ENCODE measurements at regions not wholly inside any gene's neighbourhood (a gene's known extent, or its start where the extent isn't known, plus 50 kb on each side); places are given as distances from the start of the nearest gene placed in this dataset.

DNA sequence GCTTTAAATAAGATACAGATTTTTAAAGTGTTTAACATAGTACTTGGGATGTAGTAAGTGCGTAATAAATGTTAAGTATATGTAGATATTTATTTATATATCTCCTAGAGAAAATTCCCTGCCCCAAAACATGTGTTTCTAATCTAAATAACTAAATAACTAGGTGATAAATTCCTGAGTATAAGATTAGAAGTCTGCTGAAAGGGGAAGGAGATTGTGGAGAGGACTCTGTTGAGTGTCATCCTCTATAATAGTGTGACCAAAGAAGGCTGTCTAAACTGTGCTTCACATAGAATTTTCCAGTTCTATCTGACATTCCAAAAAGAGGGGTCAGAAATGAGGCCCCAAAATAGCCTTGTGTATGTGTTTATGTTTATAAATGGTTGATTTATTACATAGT is 590.5 kb upstream of the ADAMTS5 start:
- no peaks in the 10 kb centered on the region for H3K36me3 ChIP-seq (replicated peaks; ENCODE audit: insufficient read depth, low read depth)
- 67% methylated on average over 1 of the region's 1 CpG for WGBS (ENCODE audit: low lambda C conversion rate, missing lambda C conversion rate)
- H4K20me1 ChIP-seq (ENCODE audit: insufficient read depth, poor library complexity, severe bottlenecking), result no peaks in the 10 kb centered on the region
- no peak overlapping the region for H3K4me2 ChIP-seq
- H3K79me2 ChIP-seq, result no peaks in the 10 kb centered on the region
- no peaks in the 10 kb centered on the region for H3K4me1 ChIP-seq (ENCODE audit: insufficient read depth)
- H3K4me3 ChIP-seq, result no peak overlapping the region
- H2AFZ ChIP-seq, result no peak overlapping the region
- no peak for DNase-seq (ENCODE audit: low spot score)
- no peak overlapping the region for H3K27ac ChIP-seq
- H3K9me3 ChIP-seq (ENCODE audit: low read depth), result no peaks in the 10 kb centered on the region
- no peaks in the 10 kb centered on the region for H3K9me2 ChIP-seq (replicated peaks; ENCODE audit: insufficient read depth)
- TF ChIP-seq EZH2 (IDR thresholded peaks at IDR 0.05; ENCODE audit: borderline replicate concordance), result no peak
- TF ChIP-seq EZH2phosphoT487 (IDR thresholded peaks at IDR 0.05; ENCODE audit: low read depth, severe bottlenecking, unreplicated experiment), result no peak
- TF ChIP-seq, protein P1, sequence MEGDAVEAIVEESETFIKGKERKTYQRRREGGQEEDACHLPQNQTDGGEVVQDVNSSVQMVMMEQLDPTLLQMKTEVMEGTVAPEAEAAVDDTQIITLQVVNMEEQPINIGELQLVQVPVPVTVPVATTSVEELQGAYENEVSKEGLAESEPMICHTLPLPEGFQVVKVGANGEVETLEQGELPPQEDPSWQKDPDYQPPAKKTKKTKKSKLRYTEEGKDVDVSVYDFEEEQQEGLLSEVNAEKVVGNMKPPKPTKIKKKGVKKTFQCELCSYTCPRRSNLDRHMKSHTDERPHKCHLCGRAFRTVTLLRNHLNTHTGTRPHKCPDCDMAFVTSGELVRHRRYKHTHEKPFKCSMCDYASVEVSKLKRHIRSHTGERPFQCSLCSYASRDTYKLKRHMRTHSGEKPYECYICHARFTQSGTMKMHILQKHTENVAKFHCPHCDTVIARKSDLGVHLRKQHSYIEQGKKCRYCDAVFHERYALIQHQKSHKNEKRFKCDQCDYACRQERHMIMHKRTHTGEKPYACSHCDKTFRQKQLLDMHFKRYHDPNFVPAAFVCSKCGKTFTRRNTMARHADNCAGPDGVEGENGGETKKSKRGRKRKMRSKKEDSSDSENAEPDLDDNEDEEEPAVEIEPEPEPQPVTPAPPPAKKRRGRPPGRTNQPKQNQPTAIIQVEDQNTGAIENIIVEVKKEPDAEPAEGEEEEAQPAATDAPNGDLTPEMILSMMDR (IDR thresholded peaks at IDR 0.05; ENCODE audit: poor library complexity), result no peak
- no peaks in the 10 kb centered on the region for H3K27me3 ChIP-seq

DNA sequence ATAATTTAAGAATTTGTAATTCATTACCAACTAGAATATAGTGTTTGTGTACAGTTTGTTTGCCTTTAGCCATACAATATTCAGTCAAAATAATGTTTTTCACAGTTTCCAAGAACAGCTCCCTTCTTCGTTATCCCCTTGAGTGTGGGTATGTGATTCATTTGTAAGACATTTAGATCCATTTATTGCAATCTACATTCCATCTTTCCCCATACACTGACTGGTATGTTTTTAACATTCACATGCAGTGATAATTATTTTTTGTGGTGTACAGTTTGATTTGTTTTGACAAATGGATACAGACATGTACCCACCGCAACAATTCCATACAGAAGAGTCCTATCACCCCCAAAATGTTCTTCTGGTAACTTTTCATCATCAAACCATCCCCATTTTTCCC is 589.1 kb upstream of the ADAMTS5 start:
- 96% methylated on average over 2 of the region's 2 CpGs for WGBS (ENCODE audit: low lambda C conversion rate, missing lambda C conversion rate)

DNA sequence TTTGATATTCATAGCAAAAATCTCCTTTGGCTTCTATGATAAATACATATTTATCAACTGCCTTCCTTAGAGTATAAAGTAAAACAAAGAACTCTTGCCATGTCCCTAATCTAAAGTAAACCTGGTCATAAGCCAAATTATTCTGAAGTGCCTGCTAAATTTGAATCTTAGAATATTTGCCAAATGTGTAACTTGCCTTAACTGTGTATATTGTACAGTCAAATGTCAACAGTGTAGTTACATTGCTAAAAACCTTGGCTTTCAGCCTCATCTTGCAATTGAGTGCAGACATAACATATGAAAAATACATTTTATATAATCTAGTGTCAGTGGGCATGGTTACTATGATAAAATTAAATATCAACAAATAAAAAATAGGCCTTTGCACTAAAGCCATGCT is 583.4 kb upstream of the ADAMTS5 start:
- DNase-seq (ENCODE audit: low spot score), result no peak
- H3K4me3 ChIP-seq, result no peak overlapping the region
- no peaks in the 10 kb centered on the region for H3K79me2 ChIP-seq
- H3K9me3 ChIP-seq (ENCODE audit: low read depth), result no peaks in the 10 kb centered on the region
- no peak overlapping the region for H3K27ac ChIP-seq
- no peak overlapping the region for H2AFZ ChIP-seq
- H3K36me3 ChIP-seq (replicated peaks; ENCODE audit: insufficient read depth, low read depth), result no peaks in the 10 kb centered on the region
- no peaks in the 10 kb centered on the region for H3K27me3 ChIP-seq
- H3K4me1 ChIP-seq (ENCODE audit: insufficient read depth), result no peaks in the 10 kb centered on the region
- H3K4me2 ChIP-seq, result no peak overlapping the region
- no peaks in the 10 kb centered on the region for H3K9me2 ChIP-seq (replicated peaks; ENCODE audit: insufficient read depth)
- TF ChIP-seq EZH2phosphoT487 (IDR thresholded peaks at IDR 0.05; ENCODE audit: low read depth, severe bottlenecking, unreplicated experiment) (no peak), EZH2 (IDR thresholded peaks at IDR 0.05; ENCODE audit: borderline replicate concordance) (no peak)
- TF ChIP-seq, protein P1 (IDR thresholded peaks at IDR 0.05; ENCODE audit: poor library complexity), result no peak
- no peaks in the 10 kb centered on the region for H4K20me1 ChIP-seq (ENCODE audit: insufficient read depth, poor library complexity, severe bottlenecking)

More for the DNA sequence above, 589.1 kb upstream of the ADAMTS5 start:
- no peak overlapping the region for H3K27ac ChIP-seq
- H3K4me3 ChIP-seq, result no peak overlapping the region
- no peak overlapping the region for H3K4me2 ChIP-seq
- no peak for DNase-seq (ENCODE audit: low spot score)
- no peaks in the 10 kb centered on the region for H3K9me3 ChIP-seq (ENCODE audit: low read depth)
- no peaks in the 10 kb centered on the region for H3K27me3 ChIP-seq
- no peaks in the 10 kb centered on the region for H3K9me2 ChIP-seq (replicated peaks; ENCODE audit: insufficient read depth)
- no peak overlapping the region for H2AFZ ChIP-seq
- H4K20me1 ChIP-seq (ENCODE audit: insufficient read depth, poor library complexity, severe bottlenecking), result no peaks in the 10 kb centered on the region
- TF ChIP-seq, protein P1 (IDR thresholded peaks at IDR 0.05; ENCODE audit: poor library complexity), result no peak
- TF ChIP-seq EZH2phosphoT487 (IDR thresholded peaks at IDR 0.05; ENCODE audit: low read depth, severe bottlenecking, unreplicated experiment), result no peak
- TF ChIP-seq EZH2 (IDR thresholded peaks at IDR 0.05; ENCODE audit: borderline replicate concordance), result no peak
- no peaks in the 10 kb centered on the region for H3K36me3 ChIP-seq (replicated peaks; ENCODE audit: insufficient read depth, low read depth)
- no peaks in the 10 kb centered on the region for H3K79me2 ChIP-seq
- H3K4me1 ChIP-seq (ENCODE audit: insufficient read depth), result no peaks in the 10 kb centered on the region

DNA sequence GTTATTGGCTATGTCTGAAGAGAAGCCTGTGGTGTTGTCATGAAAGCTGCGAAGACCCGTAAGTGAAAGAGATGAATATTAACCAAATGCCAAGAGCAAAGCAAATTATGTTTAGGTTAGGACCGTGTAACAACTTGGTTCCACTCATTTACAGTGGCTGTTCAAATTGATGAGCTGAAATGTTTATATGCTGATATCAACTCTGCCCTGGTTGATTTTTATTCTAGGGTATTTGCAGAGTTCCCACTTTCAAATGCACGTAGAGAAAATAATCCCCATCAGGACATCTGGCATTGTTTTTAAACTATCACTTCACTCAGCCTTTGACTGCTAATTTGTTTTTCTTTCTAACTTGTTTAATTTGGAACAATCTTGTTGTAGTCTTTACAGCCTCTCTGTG is 581.6 kb upstream of the ADAMTS5 start:
- no peaks in the 10 kb centered on the region for H3K36me3 ChIP-seq (replicated peaks; ENCODE audit: insufficient read depth, low read depth)
- H3K9me2 ChIP-seq (replicated peaks; ENCODE audit: insufficient read depth), result no peaks in the 10 kb centered on the region
- H2AFZ ChIP-seq, result no peak overlapping the region
- no peaks in the 10 kb centered on the region for H3K27me3 ChIP-seq
- TF ChIP-seq, protein P1 (IDR thresholded peaks at IDR 0.05; ENCODE audit: poor library complexity), result no peak
- TF ChIP-seq EZH2 (IDR thresholded peaks at IDR 0.05; ENCODE audit: borderline replicate concordance) (no peak), EZH2phosphoT487 (IDR thresholded peaks at IDR 0.05; ENCODE audit: low read depth, severe bottlenecking, unreplicated experiment) (no peak)
- no peaks in the 10 kb centered on the region for H4K20me1 ChIP-seq (ENCODE audit: insufficient read depth, poor library complexity, severe bottlenecking)
- WGBS (ENCODE audit: low lambda C conversion rate, missing lambda C conversion rate), result 69% methylated on average over 4 of the region's 4 CpGs
- no peak overlapping the region for H3K4me3 ChIP-seq
- no peak for DNase-seq (ENCODE audit: low spot score)
- no peak overlapping the region for H3K4me2 ChIP-seq
- no peaks in the 10 kb centered on the region for H3K9me3 ChIP-seq (ENCODE audit: low read depth)
- no peaks in the 10 kb centered on the region for H3K4me1 ChIP-seq (ENCODE audit: insufficient read depth)
- no peaks in the 10 kb centered on the region for H3K79me2 ChIP-seq
- no peak overlapping the region for H3K27ac ChIP-seq
